OCI-LY3 (cell line): ENCODE measurements at regions not wholly inside any gene's neighbourhood (a gene's known extent, or its start where the extent isn't known, plus 50 kb on each side); places are given as distances from the start of the nearest gene placed in this dataset.

Experiments used
- CTCF ChIP-seq: fragments of 200-600, 300-600 bp; sonication (generic); IDR thresholded peaks from 2 replicates; pipeline ENCODE4 v1.5.1; 2014; ENCODE audit warnings: antibody characterized with exemption, low read length, low read depth
- EZH2phosphoT487 ChIP-seq: fragments of 200-600 bp; shearing (Covaris generic); IDR thresholded peaks from 2 replicates; pipeline ENCODE4 v1.6.1; 2018; ENCODE audit warnings: antibody characterized with exemption, mixed run types, low read depth

- TF ChIP-seq CTCF, result no peak
- TF ChIP-seq EZH2phosphoT487, result no peak
Measured at GRCh38 chr7:114155116-114156110, 236.6 kb upstream of the PPP1R3A start.
